Left lung (tissue), 4 donors: ENCODE measurements at regions not wholly inside any gene's neighbourhood (a gene's known extent, or its start where the extent isn't known, plus 50 kb on each side); places are given as distances from the start of the nearest gene placed in this dataset.

ENCODE experiments used
- ATAC-seq: fragments of 200-7000 bp; cut with Tn5 transposase; one replicate; pipeline ENCODE4 v1.9.1; 2020; ENCODE audit warnings: moderate library complexity
- DNase-seq, 4 donors: peaks; one replicate each; pipeline ENCODE4 v3.0.0-alpha.2; 2013 to 2020
- H3K27ac ChIP-seq, 2 donors: fragments of 200-600 bp; sonication (generic) in 1 of 2; one replicate each; pipeline versions ENCODE4 v1.5.0 to v1.8.0; 2020 to 2021
- H3K27me3 ChIP-seq, 2 donors: fragments of 200-600 bp; sonication (generic) in 1 of 2; one replicate each; pipeline versions ENCODE4 v1.5.0 to v1.8.0; 2020 to 2021
- H3K36me3 ChIP-seq, 2 donors: fragments of 200-600 bp; sonication (generic) in 1 of 2; one replicate each; pipeline versions ENCODE4 v1.5.0 to v1.8.0; 2020 to 2021
- H3K4me1 ChIP-seq, 2 donors: fragments of 200-600 bp; one replicate each; pipeline ENCODE4 v1.8.0; 2021
- H3K4me3 ChIP-seq, 2 donors: fragments of 200-600 bp; sonication (generic) in 1 of 2; one replicate each; pipeline versions ENCODE4 v1.5.0 to v1.8.0; 2020 to 2021; ENCODE audit warnings: mild to moderate bottlenecking in 1 of 2
- H3K9me3 ChIP-seq, 2 donors: fragments of 200-600 bp; sonication (generic) in 1 of 2; one replicate each; pipeline versions ENCODE4 v1.5.0 to v1.8.0; 2020 to 2021
- CTCF ChIP-seq, 2 donors: fragments of 200-600 bp; sonication (generic) in 1 of 2; IDR thresholded peaks; one replicate each; pipeline versions ENCODE4 v1.5.0 to v1.8.0; 2021; ENCODE audit warnings: antibody characterized with exemption in 2 of 2
- intact Hi-C, 2 donors: fragments of 100-400 bp; cut with DNase I; formaldehyde crosslinking; loops; one replicate each; pipeline versions ENCODE4 v1.11.2 to v1.14.2; 2022
- donor health status: DM: no; HTN: yes; CAD: no.
- donor health status: DM: no; HTN: no; CAD: no.

- peak in 2 of 4 donors; percentile 45 to 48 for DNase-seq
- Histone ChIP-seq H3K9me3 (no peaks in the 10 kb centered on the region), H3K4me3 (peak overlapping the region; percentile 4 to 8), H3K27ac (peak overlapping the region; percentile 40 to 60), H3K27me3 (no peaks in the 10 kb centered on the region), H3K36me3 (no peaks in the 10 kb centered on the region), H3K4me1 (peaks cover 0 to 13% of the 10 kb centered on the region in 2 donors)
- TF ChIP-seq CTCF (IDR thresholded peaks at IDR 0.05): no peak
- intact Hi-C loops: no loop called here
- ATAC-seq: peak; percentile 75
Measured at GRCh38 chr12:92363295-92364146, 217.9 kb upstream of the BTG1 start.

- ATAC-seq: no peak
- intact Hi-C loops: no loop called here
- DNase-seq: no peak
- H3K27ac ChIP-seq: no peak overlapping the region
- no peaks in the 10 kb centered on the region for H3K27me3 ChIP-seq
- peak overlapping the region in 1 of 2 donors; percentile 4 for H3K4me3 ChIP-seq
- peaks cover 0 to 13% of the 10 kb centered on the region in 2 donors for H3K4me1 ChIP-seq
- no peak for TF ChIP-seq CTCF (IDR thresholded peaks at IDR 0.05)
- H3K9me3 ChIP-seq: no peaks in the 10 kb centered on the region
- H3K36me3 ChIP-seq: no peaks in the 10 kb centered on the region
Measured at GRCh38 chr12:92362785-92363184, 217.1 kb upstream of the BTG1 start.

GRCh38 chr12:92362126-92362525 is 216.5 kb upstream of the BTG1 start:
- no peak for TF ChIP-seq CTCF (IDR thresholded peaks at IDR 0.05)
- Histone ChIP-seq H3K4me1 (peaks cover 0 to 13% of the 10 kb centered on the region in 2 donors), H3K27ac (no peak overlapping the region), H3K27me3 (no peaks in the 10 kb centered on the region), H3K36me3 (no peaks in the 10 kb centered on the region), H3K4me3 (no peak overlapping the region), H3K9me3 (no peaks in the 10 kb centered on the region)
- intact Hi-C loops: no loop called here
- DNase-seq (no peak), ATAC-seq (no peak)

DNA sequence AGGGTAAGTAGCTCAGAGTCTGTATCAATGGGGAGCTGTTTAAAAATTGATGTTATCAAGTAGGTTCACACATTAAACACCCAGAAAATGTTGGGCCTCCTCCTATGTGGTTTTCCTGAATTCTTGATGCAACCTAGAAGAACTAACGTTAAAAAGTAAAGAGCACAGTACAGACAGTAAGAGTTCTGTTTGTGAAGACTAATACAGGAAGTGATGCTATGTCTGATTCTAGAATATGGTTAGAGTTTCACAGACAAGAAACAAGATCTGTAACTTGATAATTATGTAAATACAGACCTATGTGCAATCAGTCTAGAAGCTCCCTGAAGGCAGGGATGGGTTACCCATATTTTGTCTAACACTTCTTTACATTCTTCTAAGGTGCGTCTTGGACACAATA is 214.9 kb upstream of the BTG1 start:
- Histone ChIP-seq H3K4me3 (no peak overlapping the region), H3K27me3 (no peaks in the 10 kb centered on the region), H3K27ac (no peak overlapping the region), H3K36me3 (no peaks in the 10 kb centered on the region), H3K9me3 (no peaks in the 10 kb centered on the region), H3K4me1 (peaks cover 3 to 13% of the 10 kb centered on the region in 2 donors)
- TF ChIP-seq CTCF (IDR thresholded peaks at IDR 0.05): no peak
- no peak for ATAC-seq
- intact Hi-C loops: no loop called here
- no peak for DNase-seq

- no peak overlapping the region for H3K4me3 ChIP-seq
- TF ChIP-seq CTCF (IDR thresholded peaks at IDR 0.05): no peak
- H3K27ac ChIP-seq: no peak overlapping the region
- no peaks in the 10 kb centered on the region for H3K36me3 ChIP-seq
- peak in 1 of 4 donors; percentile 66 for DNase-seq
- intact Hi-C loops: no loop called here
- peaks cover 3 to 13% of the 10 kb centered on the region in 2 donors for H3K4me1 ChIP-seq
- no peak for ATAC-seq
- no peaks in the 10 kb centered on the region for H3K27me3 ChIP-seq
- no peaks in the 10 kb centered on the region for H3K9me3 ChIP-seq
Measured at GRCh38 chr12:92359581-92360209, 214.0 kb upstream of the BTG1 start.
